Mesendoderm (in vitro differentiated cells): ENCODE measurements at regions not wholly inside any gene's neighbourhood (a gene's known extent, or its start where the extent isn't known, plus 50 kb on each side); places are given as distances from the start of the nearest gene placed in this dataset.

Experiments
- DNase-seq: peaks from one replicate; pipeline ENCODE4 v3.0.0; 2013
- H2AK5ac ChIP-seq: 2 replicates; pipeline ENCODE4 v1.6.1; 2013; ENCODE audit warnings: low read length, inconsistent platforms
- H2BK120ac ChIP-seq: 2 replicates; pipeline ENCODE4 v1.6.1; 2013; ENCODE audit warnings: low read depth, mild to moderate bottlenecking, low read length, moderate library complexity, mixed read lengths
- H2BK15ac ChIP-seq: replicated peaks from 2 replicates; pipeline ENCODE4 v1.6.1; 2013; ENCODE audit warnings: low read depth, mild to moderate bottlenecking, moderate library complexity
- H2BK5ac ChIP-seq: 2 replicates; pipeline ENCODE4 v1.6.1; 2013; ENCODE audit warnings: low read length, inconsistent platforms
- H3K18ac ChIP-seq: 2 replicates; pipeline ENCODE4 v1.6.1; 2013; ENCODE audit warnings: mild to moderate bottlenecking, low read length, mixed read lengths
- H3K23ac ChIP-seq: one replicate; pipeline ENCODE4 v1.6.1; 2013; ENCODE audit warnings: low read length
- H3K27ac ChIP-seq: 2 replicates; pipeline ENCODE4 v1.5.1; 2013; ENCODE audit warnings: low read depth, mild to moderate bottlenecking, inconsistent platforms, low read length, moderate library complexity
- H3K27me3 ChIP-seq: 2 replicates; pipeline ENCODE4 v1.6.1; 2013; ENCODE audit warnings: low read length, control low read depth, mild to moderate bottlenecking, inconsistent platforms; ENCODE audit not compliant: insufficient read depth, poor library complexity
- H3K36me3 ChIP-seq: 2 replicates; pipeline ENCODE4 v1.6.1; 2013; ENCODE audit warnings: low read length, inconsistent platforms; ENCODE audit not compliant: control insufficient read depth, insufficient read depth
- H3K4ac ChIP-seq: one replicate; pipeline ENCODE4 v1.6.1; 2013; ENCODE audit warnings: low read depth, mild to moderate bottlenecking, low read length, moderate library complexity
- H3K4me1 ChIP-seq: 2 replicates; pipeline ENCODE4 v1.6.1; 2013; ENCODE audit warnings: low read depth, low read length, inconsistent platforms; ENCODE audit not compliant: control insufficient read depth
- H3K4me2 ChIP-seq: 2 replicates; pipeline ENCODE4 v1.6.1; 2013; ENCODE audit warnings: low read length
- H3K4me3 ChIP-seq: 2 replicates; pipeline ENCODE4 v1.5.1; 2013; ENCODE audit warnings: mild to moderate bottlenecking, low read length
- H3K56ac ChIP-seq: one replicate; pipeline ENCODE4 v1.6.1; 2013; ENCODE audit warnings: low read length
- H3K79me1 ChIP-seq: 2 replicates; pipeline ENCODE4 v1.6.1; 2013; ENCODE audit warnings: low read length, inconsistent platforms
- H3K79me2 ChIP-seq: 2 replicates; pipeline ENCODE4 v1.6.1; 2013; ENCODE audit warnings: mild to moderate bottlenecking, low read length; ENCODE audit not compliant: control insufficient read depth, insufficient read depth
- H3K9ac ChIP-seq: 2 replicates; pipeline ENCODE4 v1.6.1; 2013; ENCODE audit warnings: low read length, inconsistent platforms
- H4K5ac ChIP-seq: one replicate; pipeline ENCODE4 v1.6.1; 2013; ENCODE audit warnings: low read length
- H4K8ac ChIP-seq: one replicate; pipeline ENCODE4 v1.6.1; 2013; ENCODE audit warnings: low read depth, mild to moderate bottlenecking, control low read depth, low read length, moderate library complexity
- WGBS: extraction: QIAGEN DNeasy Blood & Tissue Kit; methylation state at CpG from one replicate; pipeline ENCODE4 v1.1.7; 2013; ENCODE audit warnings: low lambda C conversion rate, missing lambda C conversion rate; ENCODE audit not compliant: insufficient coverage; ENCODE audit errors: extremely low coverage; 5-methylcytosine and 5-hydroxymethylcytosine counted together

DNA sequence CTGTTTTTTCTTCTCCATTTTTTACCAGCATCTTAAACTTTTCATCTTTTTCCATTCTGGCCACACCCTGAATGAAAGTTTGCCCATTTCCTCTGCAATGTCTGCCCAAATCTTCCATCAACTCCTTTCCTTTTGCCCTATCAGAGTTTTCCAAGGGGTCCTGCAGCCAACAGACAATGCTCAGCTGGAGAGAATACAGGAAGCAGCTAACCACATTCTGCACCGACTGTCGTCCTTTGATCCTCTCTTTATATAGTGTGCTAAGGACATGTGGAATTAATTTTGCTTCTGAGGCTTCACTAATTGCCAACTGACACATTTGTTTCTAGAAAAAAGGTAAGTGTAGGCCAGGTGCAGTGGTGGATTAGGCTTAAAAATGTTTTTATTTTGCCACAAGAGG, 50.5 kb upstream of the DLX2 start:
- no peak overlapping the region for H4K5ac ChIP-seq
- H3K4me2 ChIP-seq, result no peak overlapping the region
- no peak overlapping the region for H4K8ac ChIP-seq
- WGBS, result no CpG with 5 or more reads among the region's 2 CpGs
- no peaks in the 10 kb centered on the region for H3K36me3 ChIP-seq
- no peaks in the 10 kb centered on the region for H3K79me1 ChIP-seq
- no peak overlapping the region for H3K56ac ChIP-seq
- no peak overlapping the region for H2AK5ac ChIP-seq
- H2BK120ac ChIP-seq, result no peak overlapping the region
- no peak overlapping the region for H2BK5ac ChIP-seq
- H2BK15ac ChIP-seq, result no peak overlapping the region
- no peaks in the 10 kb centered on the region for H3K4me1 ChIP-seq
- H3K27ac ChIP-seq, result no peak overlapping the region
- H3K4ac ChIP-seq, result no peak overlapping the region
- no peaks in the 10 kb centered on the region for H3K27me3 ChIP-seq
- DNase-seq, result no peak
- no peak overlapping the region for H3K9ac ChIP-seq
- H3K4me3 ChIP-seq, result no peak overlapping the region
- no peak overlapping the region for H3K23ac ChIP-seq
- no peaks in the 10 kb centered on the region for H3K79me2 ChIP-seq
- no peak overlapping the region for H3K18ac ChIP-seq

DNA sequence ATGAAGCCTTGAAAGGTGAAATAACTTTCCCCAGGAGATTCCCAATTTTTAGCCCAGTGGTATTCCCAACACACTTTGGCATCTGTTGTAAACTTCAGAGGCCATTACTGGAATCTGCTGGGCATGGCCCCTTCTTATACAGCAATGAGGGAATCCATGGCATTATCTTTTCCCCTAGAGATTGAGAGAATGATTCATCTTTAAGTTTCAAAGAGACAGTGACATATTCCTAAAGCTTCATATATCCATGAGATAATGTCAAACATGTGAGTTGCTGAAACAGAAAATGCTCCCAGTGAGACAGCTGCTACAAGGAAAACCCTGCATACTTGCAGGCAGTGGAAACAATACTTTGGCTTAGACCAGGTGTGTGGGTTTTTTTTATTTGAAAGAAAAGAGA, 51.1 kb upstream of the DLX2 start:
- Histone ChIP-seq H3K27me3 (no peaks in the 10 kb centered on the region), H3K79me2 (no peaks in the 10 kb centered on the region), H4K8ac (no peak overlapping the region), H3K4me1 (no peaks in the 10 kb centered on the region), H2AK5ac (no peak overlapping the region), H2BK5ac (no peak overlapping the region), H3K4me2 (no peak overlapping the region), H2BK15ac (no peak overlapping the region), H3K4ac (no peak overlapping the region), H3K23ac (no peak overlapping the region), H3K79me1 (no peaks in the 10 kb centered on the region), H3K36me3 (no peaks in the 10 kb centered on the region), H3K18ac (no peak overlapping the region), H3K27ac (no peak overlapping the region), H3K56ac (no peak overlapping the region), H2BK120ac (no peak overlapping the region), H4K5ac (no peak overlapping the region), H3K9ac (no peak overlapping the region), H3K4me3 (no peak overlapping the region)
- no peak for DNase-seq

DNA sequence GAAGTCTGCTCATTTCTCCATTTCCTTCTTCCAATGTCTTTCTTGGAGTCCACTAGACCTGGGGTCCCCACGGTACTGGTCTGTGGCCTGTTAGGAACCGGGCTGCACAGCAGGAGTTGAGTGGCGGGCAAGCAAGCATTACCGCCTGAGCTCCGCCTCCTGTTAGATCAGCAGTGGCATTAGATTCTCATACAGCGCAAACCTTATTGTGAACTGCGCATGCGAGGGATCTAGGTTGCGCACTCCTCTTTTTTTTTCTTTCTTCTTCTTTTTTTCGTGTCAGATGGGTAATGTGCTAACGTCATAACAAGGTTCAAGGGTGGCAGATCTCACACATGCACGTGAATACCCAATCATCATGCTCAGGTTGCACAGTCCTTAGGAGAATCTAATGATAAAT, 53.1 kb upstream of the DLX2 start:
- H4K8ac ChIP-seq, result no peak overlapping the region
- no peaks in the 10 kb centered on the region for H3K27me3 ChIP-seq
- H3K4me2 ChIP-seq, result no peak overlapping the region
- WGBS, result no CpG with 5 or more reads among the region's 12 CpGs
- no peaks in the 10 kb centered on the region for H3K79me2 ChIP-seq
- no peak overlapping the region for H3K27ac ChIP-seq
- no peak overlapping the region for H3K18ac ChIP-seq
- no peak overlapping the region for H3K9ac ChIP-seq
- no peak overlapping the region for H3K23ac ChIP-seq
- no peak overlapping the region for H3K4ac ChIP-seq
- no peak overlapping the region for H2AK5ac ChIP-seq
- H2BK120ac ChIP-seq, result no peak overlapping the region
- H2BK5ac ChIP-seq, result no peak overlapping the region
- H2BK15ac ChIP-seq, result no peak overlapping the region
- no peaks in the 10 kb centered on the region for H3K4me1 ChIP-seq
- no peak overlapping the region for H3K56ac ChIP-seq
- no peaks in the 10 kb centered on the region for H3K79me1 ChIP-seq
- H3K36me3 ChIP-seq, result no peaks in the 10 kb centered on the region
- no peak overlapping the region for H4K5ac ChIP-seq
- DNase-seq, result no peak
- H3K4me3 ChIP-seq, result no peak overlapping the region

- H3K36me3 ChIP-seq, result no peaks in the 10 kb centered on the region
- H3K79me1 ChIP-seq, result no peaks in the 10 kb centered on the region
- WGBS, result no CpG with 5 or more reads among the region's 1 CpG
- H3K56ac ChIP-seq, result no peak overlapping the region
- H3K27me3 ChIP-seq, result no peaks in the 10 kb centered on the region
- no peak overlapping the region for H3K9ac ChIP-seq
- no peak overlapping the region for H2BK15ac ChIP-seq
- no peak overlapping the region for H2BK5ac ChIP-seq
- H3K4me2 ChIP-seq, result no peak overlapping the region
- no peak overlapping the region for H3K27ac ChIP-seq
- H3K4me1 ChIP-seq, result no peaks in the 10 kb centered on the region
- no peak overlapping the region for H2AK5ac ChIP-seq
- H3K79me2 ChIP-seq, result no peaks in the 10 kb centered on the region
- no peak overlapping the region for H2BK120ac ChIP-seq
- H3K18ac ChIP-seq, result no peak overlapping the region
- no peak for DNase-seq
- no peak overlapping the region for H4K8ac ChIP-seq
- H4K5ac ChIP-seq, result no peak overlapping the region
- H3K4me3 ChIP-seq, result no peak overlapping the region
- H3K4ac ChIP-seq, result no peak overlapping the region
- no peak overlapping the region for H3K23ac ChIP-seq
These were observed 58.1 kb upstream of the DLX2 start for GRCh38 chr2:172160839-172161238.

DNA sequence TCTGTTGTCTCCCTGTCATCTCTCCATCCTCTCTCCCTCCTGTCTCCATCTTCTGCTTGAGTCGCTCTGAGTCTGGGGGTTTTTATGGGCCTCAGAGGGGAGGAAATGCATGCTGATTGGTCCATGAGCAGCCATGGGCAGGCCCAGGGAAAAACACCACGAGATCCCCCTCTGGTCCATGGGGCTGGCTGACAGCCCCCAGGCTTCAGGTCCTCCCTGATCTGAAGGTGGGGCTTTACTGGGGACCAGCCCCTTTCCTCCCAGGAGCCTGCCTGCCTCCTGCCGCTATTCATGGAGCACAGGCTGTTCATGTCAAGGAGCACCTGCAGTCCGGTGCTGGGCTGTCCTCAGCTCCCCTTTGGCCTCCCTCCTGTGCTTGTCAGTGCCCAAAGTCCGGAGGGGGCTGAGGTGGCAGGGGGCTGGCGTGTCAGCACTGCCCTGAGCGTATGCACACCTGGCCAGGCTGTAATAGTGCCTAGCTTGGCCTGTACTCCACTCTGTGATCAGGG, 59.6 kb upstream of the DLX2 start:
- no peak overlapping the region for H3K4ac ChIP-seq
- H3K79me2 ChIP-seq, result no peaks in the 10 kb centered on the region
- H2AK5ac ChIP-seq, result no peak overlapping the region
- no peak overlapping the region for H4K8ac ChIP-seq
- no peak for DNase-seq
- no peak overlapping the region for H4K5ac ChIP-seq
- no peak overlapping the region for H2BK5ac ChIP-seq
- no peak overlapping the region for H2BK15ac ChIP-seq
- no peak overlapping the region for H3K23ac ChIP-seq
- H3K79me1 ChIP-seq, result no peaks in the 10 kb centered on the region
- no peak overlapping the region for H3K4me3 ChIP-seq
- no peak overlapping the region for H3K4me2 ChIP-seq
- no peaks in the 10 kb centered on the region for H3K36me3 ChIP-seq
- no peak overlapping the region for H3K27ac ChIP-seq
- no peak overlapping the region for H2BK120ac ChIP-seq
- H3K9ac ChIP-seq, result no peak overlapping the region
- no peaks in the 10 kb centered on the region for H3K27me3 ChIP-seq
- no peaks in the 10 kb centered on the region for H3K4me1 ChIP-seq
- WGBS, result no CpG with 5 or more reads among the region's 7 CpGs
- no peak overlapping the region for H3K56ac ChIP-seq
- no peak overlapping the region for H3K18ac ChIP-seq

DNA sequence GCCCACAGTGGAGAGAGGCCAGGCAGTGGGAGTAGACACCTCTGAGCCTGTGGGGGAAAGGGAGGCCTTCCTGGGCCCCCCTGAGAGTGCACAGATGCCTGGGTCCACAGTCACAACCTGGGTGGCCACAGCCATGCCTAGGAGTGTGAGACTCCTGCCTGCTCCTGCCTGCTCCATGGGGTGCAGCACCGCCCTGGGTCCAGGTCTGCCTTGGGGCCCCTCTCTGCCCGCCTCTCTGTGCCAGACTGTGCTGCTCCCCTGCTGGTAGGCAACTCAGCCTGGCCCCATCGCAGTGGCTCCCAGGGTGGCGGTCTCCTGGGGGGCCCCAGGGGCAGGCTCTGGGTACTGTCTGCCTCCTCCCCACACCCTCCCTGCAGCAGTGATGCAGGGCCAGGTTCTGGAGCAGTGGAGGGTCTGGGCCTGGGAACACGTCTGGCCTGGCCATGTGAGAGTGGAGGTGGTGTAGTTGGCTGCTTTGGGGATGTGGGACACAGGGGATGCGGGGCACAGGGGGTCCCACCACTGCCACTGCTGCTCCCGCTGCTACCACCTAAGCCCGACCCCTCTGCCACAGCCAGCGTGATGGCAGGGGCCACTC, 60.1 kb upstream of the DLX2 start:
- WGBS, result no CpG with 5 or more reads among the region's 9 CpGs
- Histone ChIP-seq H3K4me1 (no peaks in the 10 kb centered on the region), H4K5ac (no peak overlapping the region), H3K56ac (no peak overlapping the region), H2BK5ac (no peak overlapping the region), H3K79me1 (no peaks in the 10 kb centered on the region), H3K27ac (no peak overlapping the region), H3K4me3 (no peak overlapping the region), H2AK5ac (no peak overlapping the region), H3K79me2 (no peaks in the 10 kb centered on the region), H2BK15ac (no peak overlapping the region), H3K36me3 (no peaks in the 10 kb centered on the region), H3K4ac (no peak overlapping the region), H3K4me2 (no peak overlapping the region), H2BK120ac (no peak overlapping the region), H4K8ac (no peak overlapping the region), H3K18ac (no peak overlapping the region), H3K23ac (no peak overlapping the region), H3K9ac (no peak overlapping the region), H3K27me3 (no peaks in the 10 kb centered on the region)
- DNase-seq, result no peak
